ENCODE measurements at regions not wholly inside any gene's neighbourhood (a gene's known extent, or its start where the extent isn't known, plus 50 kb on each side); places are given as distances from the start of the nearest gene placed in this dataset.
"Not testable (repeated sequence)": the region's sequence is repeated elsewhere in the genome, so short reads cannot be mapped to it uniquely, and the experiment has no call there.

DNA sequence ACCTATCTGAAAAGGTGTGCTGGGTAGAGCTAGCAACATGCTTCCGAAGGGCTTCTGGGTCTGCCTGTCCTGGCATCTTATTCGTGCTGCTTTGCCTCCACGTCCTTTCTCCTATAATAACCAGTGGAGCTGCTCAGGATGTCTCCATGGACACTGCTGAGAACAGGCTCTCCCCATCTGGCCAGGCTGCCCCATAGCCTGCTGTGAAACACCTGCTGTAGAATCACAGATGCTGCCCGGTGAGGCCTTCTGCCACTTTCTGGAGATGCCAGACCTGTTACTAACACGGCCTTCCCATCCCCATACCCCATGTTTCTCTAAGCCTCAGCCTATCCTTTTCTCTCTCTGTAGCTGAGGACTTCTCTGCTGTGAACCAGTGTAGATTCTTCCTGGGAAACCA lies 120.5 kb downstream of the IER5 start:
- DNase-seq (ENCODE audit: low read depth) = no peak
- TF ChIP-seq CTCF (IDR thresholded peaks at IDR 0.05; ENCODE audit: insufficient read depth, low read depth, low read length) = no peak
- no peak overlapping the region for H3K4me3 ChIP-seq (ENCODE audit: low read depth, low read length)

DNA sequence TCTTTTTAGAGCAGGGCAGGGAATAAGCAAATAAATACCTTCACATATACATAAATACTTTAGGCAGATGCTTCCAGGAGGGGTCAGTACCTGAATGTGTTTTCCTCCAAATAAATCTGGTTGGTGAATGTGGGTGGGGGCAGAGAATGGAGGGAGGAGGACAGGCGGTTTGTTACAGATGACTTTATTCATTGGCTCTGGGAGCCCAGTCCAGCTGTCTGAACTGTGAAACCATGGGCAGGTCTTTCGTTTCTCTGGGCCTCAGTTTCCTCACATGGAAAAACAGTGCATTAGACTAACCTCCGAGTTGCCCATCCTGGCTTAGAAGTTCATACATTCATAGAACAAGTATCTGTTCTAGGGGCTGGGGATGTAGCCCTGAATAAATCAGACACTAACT lies 124.6 kb downstream of the IER5 start:
- no peak for TF ChIP-seq CTCF (IDR thresholded peaks at IDR 0.05; ENCODE audit: insufficient read depth, low read depth, low read length)
- no peak overlapping the region for H3K4me3 ChIP-seq (ENCODE audit: low read depth, low read length)

DNA sequence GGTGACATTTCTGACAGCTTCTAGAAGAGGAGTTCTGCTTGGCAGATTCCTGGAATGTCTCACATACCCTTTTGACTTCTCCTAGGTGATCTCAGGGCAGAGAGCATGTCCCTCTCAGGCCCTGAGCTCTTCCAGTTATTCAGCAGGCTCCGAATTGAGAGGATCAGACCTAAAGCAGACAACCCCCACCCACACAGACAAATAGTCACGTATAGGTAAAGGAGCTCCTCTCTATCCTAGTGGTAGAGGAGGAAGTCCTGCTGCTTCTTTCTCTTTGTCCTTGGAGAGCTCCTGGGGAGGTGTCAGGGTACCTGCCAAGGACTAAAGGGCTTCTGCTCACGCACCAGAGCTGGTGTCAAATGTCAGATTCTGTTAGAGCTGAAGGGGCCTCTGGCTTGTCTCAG lies 128.1 kb downstream of the IER5 start:
- no peak for TF ChIP-seq CTCF (IDR thresholded peaks at IDR 0.05; ENCODE audit: insufficient read depth, low read depth, low read length)
- H3K4me3 ChIP-seq (ENCODE audit: low read depth, low read length) = no peak overlapping the region
- no peak for DNase-seq (ENCODE audit: low read depth)

More for the DNA sequence above, 124.6 kb downstream of the IER5 start:
- no peak for DNase-seq (ENCODE audit: low read depth)

DNA sequence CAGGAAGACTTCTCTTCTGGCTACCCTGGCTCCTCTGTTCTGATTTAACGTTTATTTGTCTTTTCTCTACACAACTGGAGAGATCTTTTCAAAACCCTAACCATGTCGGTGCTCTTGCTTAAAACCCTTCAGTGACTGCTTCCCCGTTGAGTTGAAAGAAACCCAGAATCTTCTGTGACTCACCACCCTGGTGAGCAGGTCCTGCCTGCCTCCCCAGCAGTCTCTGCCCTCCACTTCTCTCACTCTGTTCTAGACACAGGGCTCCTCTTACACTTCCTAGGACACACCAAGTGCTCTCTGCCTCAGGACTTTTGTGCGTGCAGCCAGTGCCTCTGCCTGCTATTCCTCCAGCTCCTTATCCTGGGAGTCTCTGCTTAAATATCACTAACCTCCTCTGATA lies 131.4 kb downstream of the IER5 start:
- no peak for DNase-seq (ENCODE audit: low read depth)
- no peak overlapping the region for H3K4me3 ChIP-seq (ENCODE audit: low read depth, low read length)
- no peak for TF ChIP-seq CTCF (IDR thresholded peaks at IDR 0.05; ENCODE audit: insufficient read depth, low read depth, low read length)

DNA sequence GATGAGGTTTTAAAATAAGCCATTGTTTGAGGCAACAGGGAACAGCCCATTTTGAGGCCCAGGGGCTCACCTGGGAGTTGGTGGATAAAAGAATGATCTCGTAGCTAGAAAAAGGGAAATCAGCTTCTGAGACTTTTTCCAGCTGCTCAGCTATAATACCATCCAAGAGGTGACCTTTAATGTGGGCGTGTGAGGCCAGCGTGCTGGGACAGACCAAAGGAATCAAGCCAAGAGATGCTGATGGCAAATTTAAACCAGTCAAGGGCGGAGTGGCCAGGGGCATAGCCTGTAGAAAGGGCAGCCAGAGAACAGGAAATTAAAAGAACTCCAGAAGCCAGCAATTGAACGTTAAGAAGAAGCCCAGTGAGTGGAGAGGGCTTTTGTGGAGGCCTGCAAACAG lies 132.6 kb downstream of the IER5 start:
- no peak overlapping the region for H3K4me3 ChIP-seq (ENCODE audit: low read depth, low read length)
- DNase-seq (ENCODE audit: low read depth) = no peak
- TF ChIP-seq CTCF (IDR thresholded peaks at IDR 0.05; ENCODE audit: insufficient read depth, low read depth, low read length) = no peak

GRCh38 chr1:181222972-181223505 lies 134.5 kb downstream of the IER5 start:
- no peak for TF ChIP-seq CTCF (IDR thresholded peaks at IDR 0.05; ENCODE audit: insufficient read depth, low read depth, low read length)
- no peak for DNase-seq (ENCODE audit: low read depth)
- H3K4me3 ChIP-seq (ENCODE audit: low read depth, low read length) = no peak overlapping the region

- not testable (repeated sequence) for H3K4me3 ChIP-seq (ENCODE audit: low read depth, low read length); DNase-seq (ENCODE audit: low read depth)
Observed at GRCh38 chr1:181226728-181227127, 138.2 kb downstream of the IER5 start.

Data from fibroblast of villous mesenchyme (primary cell).